ENCODE measurements at regions not wholly inside any gene's neighbourhood (a gene's known extent, or its start where the extent isn't known, plus 50 kb on each side); places are given as distances from the start of the nearest gene placed in this dataset.
"Not testable (repeated sequence)": the region's sequence is repeated elsewhere in the genome, so short reads cannot be mapped to it uniquely, and the experiment has no call there.

DNA sequence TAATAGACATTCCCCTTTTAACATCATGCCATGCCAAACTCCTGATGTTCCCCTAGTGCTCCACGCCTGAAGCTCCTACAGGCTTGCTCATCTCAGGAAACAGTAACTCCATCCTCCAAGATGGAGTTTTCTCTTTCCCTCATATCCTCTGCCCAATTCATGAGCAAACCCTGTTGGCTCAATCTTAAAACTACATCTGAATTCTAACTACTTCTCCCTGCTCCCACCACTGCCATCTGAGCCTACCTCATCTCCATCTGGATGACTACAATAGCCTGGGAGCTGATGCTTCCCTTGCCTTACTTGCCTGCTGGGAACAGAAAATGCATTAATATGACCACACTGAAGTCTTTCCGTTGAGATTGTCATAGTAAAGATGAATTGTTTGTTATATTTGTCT is 271.7 kb upstream of the MKLN1 start:
- no peak for DNase-seq (ENCODE audit: low spot score)
- TF ChIP-seq, protein P1, sequence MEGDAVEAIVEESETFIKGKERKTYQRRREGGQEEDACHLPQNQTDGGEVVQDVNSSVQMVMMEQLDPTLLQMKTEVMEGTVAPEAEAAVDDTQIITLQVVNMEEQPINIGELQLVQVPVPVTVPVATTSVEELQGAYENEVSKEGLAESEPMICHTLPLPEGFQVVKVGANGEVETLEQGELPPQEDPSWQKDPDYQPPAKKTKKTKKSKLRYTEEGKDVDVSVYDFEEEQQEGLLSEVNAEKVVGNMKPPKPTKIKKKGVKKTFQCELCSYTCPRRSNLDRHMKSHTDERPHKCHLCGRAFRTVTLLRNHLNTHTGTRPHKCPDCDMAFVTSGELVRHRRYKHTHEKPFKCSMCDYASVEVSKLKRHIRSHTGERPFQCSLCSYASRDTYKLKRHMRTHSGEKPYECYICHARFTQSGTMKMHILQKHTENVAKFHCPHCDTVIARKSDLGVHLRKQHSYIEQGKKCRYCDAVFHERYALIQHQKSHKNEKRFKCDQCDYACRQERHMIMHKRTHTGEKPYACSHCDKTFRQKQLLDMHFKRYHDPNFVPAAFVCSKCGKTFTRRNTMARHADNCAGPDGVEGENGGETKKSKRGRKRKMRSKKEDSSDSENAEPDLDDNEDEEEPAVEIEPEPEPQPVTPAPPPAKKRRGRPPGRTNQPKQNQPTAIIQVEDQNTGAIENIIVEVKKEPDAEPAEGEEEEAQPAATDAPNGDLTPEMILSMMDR (IDR thresholded peaks at IDR 0.05) = no peak
- ATAC-seq (ENCODE audit: low FRiP score) = no peak

DNA sequence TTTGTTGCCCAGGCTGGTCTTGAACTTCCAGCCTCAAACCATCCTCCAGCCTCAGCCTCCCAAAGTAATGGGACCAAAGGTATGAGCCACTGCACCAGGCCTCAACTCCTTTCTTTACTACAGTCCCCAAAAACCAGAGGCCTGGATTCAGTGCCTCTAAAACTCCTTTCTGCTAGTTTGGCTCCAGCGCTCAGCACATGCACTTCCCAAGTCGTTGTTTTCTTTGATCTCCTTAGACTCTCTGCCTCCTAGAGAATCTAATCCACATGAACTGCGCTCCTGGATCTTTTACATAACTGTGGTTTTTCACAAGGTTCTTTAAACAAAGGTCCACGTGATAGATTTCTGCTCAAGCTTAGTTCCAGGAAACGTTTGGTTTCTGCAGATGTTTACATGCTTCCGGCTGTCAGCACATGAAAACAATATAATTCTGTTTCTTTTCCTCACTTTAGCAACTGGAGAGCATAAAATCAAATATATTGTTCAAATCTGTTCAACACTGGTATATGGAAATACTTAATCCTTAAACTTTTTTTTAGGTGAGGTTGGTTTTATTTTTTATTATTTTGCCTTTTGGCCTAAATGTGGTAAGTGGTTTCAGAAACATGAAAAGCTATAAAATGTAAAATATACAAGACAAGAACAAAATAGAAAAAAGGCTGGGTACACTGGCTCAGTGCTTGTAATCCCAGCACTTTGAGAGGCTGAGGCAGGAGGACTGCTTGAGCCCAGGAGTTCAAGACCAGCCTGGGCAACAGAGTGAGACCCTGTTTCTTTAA is 270.5 kb upstream of the MKLN1 start:
- TF ChIP-seq, protein P1 (IDR thresholded peaks at IDR 0.05) = no peak
- DNase-seq (ENCODE audit: low spot score) (no peak), ATAC-seq (ENCODE audit: low FRiP score) (no peak)

DNA sequence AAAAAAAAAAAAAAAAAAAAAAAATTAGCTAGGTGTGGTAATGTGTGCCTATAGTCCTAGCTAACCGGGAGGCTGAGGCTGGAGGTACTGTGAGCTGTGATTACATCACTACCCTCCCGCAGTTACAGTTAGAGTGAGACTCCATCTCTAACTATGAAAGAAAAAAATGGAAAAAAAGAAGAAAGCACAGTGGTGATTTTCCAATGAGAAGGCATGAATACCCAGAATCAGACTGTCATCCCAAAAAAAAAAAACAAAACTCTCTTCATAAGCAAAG is 269.9 kb upstream of the MKLN1 start:
- no peak for DNase-seq (ENCODE audit: low spot score)
- TF ChIP-seq, protein P1 (IDR thresholded peaks at IDR 0.05) = no peak
- ATAC-seq (ENCODE audit: low FRiP score) = no peak

DNA sequence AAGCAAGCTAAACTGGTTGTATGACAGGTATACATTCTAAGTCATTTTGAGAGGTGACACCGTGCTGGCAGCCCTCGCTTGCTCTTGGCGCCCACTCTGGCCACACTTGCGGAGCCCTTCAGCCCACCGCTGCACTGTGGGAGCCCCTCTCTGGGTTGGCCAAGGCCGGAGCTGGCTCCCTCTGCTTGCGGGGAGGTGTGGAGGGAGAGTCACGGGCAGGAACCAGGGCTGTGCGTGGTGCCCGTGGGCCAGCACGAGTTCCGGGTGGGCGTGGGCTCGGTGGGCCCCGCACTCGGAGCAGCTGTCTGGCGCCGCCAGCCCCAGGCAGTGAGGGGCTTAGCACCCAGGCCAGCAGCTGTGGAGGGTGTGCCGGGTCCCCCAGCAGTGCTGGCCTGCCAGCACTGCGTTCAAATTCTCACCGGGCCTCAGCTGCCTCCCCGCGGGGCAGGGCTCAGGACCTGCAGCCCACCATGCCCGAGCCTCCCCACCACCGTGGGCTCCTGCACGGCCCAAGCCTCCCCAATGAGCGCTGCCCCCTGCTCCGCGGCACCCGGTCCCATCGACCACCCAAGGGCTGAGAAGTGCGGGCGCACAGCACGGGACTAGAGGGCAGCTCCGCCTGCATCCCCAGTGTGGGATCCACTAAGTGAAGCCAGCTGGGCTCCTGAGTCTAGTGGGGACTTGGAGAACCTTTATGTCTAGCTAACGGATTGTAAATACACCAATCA is 269.0 kb upstream of the MKLN1 start:
- DNase-seq (ENCODE audit: low spot score); ATAC-seq (ENCODE audit: low FRiP score): not testable (repeated sequence)

DNA sequence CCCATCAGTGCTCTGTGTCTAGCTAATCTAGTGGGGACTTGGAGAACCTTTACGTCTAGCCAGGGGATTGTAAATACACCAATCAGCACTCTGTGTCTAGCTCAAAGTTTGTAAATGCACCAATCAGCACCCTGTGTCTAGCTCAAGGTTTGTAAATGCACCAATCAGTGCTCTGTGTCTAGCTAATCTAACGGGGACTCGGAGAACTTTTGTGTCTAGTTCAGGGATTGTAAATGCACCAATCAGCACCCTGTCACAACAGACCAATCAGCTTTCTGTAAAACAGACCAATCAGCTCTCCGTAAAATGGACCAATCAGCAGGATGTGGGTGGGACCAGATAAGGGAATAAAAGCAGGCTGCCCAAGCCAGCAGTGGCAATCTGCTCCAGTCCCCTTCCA is 268.3 kb upstream of the MKLN1 start:
- not testable (repeated sequence) for DNase-seq (ENCODE audit: low spot score); ATAC-seq (ENCODE audit: low FRiP score)

DNA sequence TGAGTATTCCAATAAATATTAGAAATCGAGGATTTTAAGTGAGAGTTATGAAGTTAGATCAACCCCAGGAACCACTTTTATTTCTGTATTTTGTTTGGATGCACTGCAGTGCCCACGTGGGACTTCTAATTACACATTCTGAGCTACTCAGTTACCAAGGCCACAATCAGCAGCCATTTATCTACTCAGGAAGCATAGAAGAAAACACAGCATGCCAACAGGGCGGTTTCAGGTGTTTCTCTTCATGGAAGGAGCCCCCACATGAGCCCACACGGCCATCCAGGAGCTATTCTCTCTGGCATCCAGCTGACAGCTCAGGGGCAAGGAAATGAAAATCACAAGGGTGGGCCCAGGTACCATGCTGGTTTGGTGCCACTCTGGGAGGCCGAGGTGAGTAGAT is 266.5 kb upstream of the MKLN1 start:
- DNase-seq (ENCODE audit: low spot score) (no peak), ATAC-seq (ENCODE audit: low FRiP score) (no peak)
- TF ChIP-seq, protein P1 (IDR thresholded peaks at IDR 0.05) = no peak

DNA sequence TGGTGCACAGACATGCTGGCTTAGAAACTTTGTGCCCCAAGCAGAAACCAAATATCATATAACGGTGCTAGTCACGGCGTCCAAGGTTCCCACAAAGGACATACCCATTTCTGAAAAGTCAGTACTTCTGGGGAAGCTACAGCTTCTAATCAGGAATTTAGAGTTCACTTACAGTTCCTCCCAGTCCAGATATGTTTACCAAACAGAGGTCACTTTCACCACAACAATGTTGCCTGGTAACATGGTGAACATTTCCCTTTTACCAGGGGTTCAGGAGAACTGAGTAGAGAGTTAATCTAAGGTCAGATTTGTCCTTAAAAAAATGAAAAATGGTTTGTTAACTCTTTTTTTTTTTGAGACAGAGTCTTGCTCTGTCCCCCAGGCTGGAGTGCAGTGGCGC is 265.9 kb upstream of the MKLN1 start:
- ATAC-seq (ENCODE audit: low FRiP score) (no peak), DNase-seq (ENCODE audit: low spot score) (no peak)
- TF ChIP-seq, protein P1 (IDR thresholded peaks at IDR 0.05) = no peak

DNA sequence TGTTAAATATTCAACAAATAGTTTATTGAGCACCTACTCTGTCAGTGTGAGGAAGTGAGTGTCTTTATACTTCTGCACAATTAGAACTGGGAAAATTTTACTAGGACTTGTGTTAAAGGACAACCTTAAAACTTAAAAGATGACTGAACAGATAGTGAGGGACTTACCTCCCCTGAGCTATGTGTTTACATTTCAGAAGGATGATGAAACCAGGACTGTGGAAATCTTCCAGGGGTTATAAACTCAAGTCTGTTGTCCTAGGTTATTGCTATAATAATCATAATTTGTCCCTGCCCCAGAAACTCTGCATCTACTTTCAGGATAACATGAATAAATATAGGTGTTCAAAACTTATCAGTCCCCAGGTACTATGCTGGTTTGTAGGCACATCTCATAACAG is 261.0 kb upstream of the MKLN1 start:
- ATAC-seq (ENCODE audit: low FRiP score) = no peak
- TF ChIP-seq, protein P1 (IDR thresholded peaks at IDR 0.05) = no peak
- DNase-seq (ENCODE audit: low spot score) = no peak

All from omental fat pad (tissue), 3 donors.